ENCODE measurements at regions not wholly inside any gene's neighbourhood (a gene's known extent, or its start where the extent isn't known, plus 50 kb on each side); places are given as distances from the start of the nearest gene placed in this dataset.

GRCh38 chr4:187207931-187208330 lies 484.3 kb upstream of the FAT1 start:
- no peaks in the 10 kb centered on the region for H3K27me3 Mint-ChIP-seq
- no peak overlapping the region for H3K4me3 Mint-ChIP-seq
- no peak for DNase-seq
- no peaks in the 10 kb centered on the region for H3K4me1 Mint-ChIP-seq
- peaks cover 11% of the 10 kb centered on the region for H3K9me3 Mint-ChIP-seq
- H3K36me3 Mint-ChIP-seq = no peaks in the 10 kb centered on the region
- H3K27ac Mint-ChIP-seq = no peak overlapping the region

GRCh38 chr4:187208651-187209050 lies 485.0 kb upstream of the FAT1 start:
- Mint-ChIP-seq H3K4me3 (no peak overlapping the region), H3K4me1 (no peaks in the 10 kb centered on the region), H3K9me3 (peaks cover 11% of the 10 kb centered on the region), H3K36me3 (no peaks in the 10 kb centered on the region), H3K27me3 (no peaks in the 10 kb centered on the region), H3K27ac (no peak overlapping the region)
- no peak for DNase-seq

DNA sequence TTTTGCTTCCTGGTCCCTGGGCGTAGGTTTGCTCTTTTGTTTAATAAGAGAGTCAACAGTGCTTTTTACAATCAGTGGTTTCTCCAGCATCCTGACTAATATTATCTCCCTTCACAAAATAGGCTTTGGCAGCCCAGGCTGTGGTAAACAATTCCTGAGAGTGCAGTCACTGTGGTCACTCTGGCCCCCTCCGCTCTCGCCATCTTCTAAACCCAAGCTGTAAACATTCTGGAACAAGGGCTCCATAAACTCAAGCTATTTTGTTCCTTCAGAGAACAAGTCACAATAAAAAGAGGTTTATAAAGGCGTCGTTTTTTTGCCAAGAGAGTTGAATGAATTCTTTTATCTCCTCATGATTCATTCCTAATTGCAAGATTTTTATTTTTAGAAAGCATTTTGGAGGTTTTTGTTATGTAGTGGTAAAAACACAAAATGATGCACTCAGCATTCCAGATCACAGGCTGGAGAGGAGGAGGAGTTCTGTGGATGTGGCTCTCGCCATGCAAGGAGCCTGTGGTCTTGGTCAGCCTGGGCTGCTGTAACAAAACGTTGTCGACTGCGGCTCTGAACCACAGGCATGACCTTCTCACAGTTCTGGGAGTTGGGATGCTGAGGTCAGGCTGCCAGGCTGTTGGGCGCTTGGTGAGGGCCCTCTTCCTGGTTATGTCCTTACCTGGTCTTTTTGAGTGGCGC lies 486.4 kb upstream of the FAT1 start:
- no peak overlapping the region for H3K27ac Mint-ChIP-seq
- H3K4me3 Mint-ChIP-seq = no peak overlapping the region
- H3K4me1 Mint-ChIP-seq = no peaks in the 10 kb centered on the region
- H3K27me3 Mint-ChIP-seq = no peaks in the 10 kb centered on the region
- H3K36me3 Mint-ChIP-seq = no peaks in the 10 kb centered on the region
- DNase-seq = no peak
- H3K9me3 Mint-ChIP-seq = peaks cover 11% of the 10 kb centered on the region

- DNase-seq = no peak
- no peaks in the 10 kb centered on the region for H3K27me3 Mint-ChIP-seq
- H3K27ac Mint-ChIP-seq = no peak overlapping the region
- peaks cover 11% of the 10 kb centered on the region for H3K9me3 Mint-ChIP-seq
- no peaks in the 10 kb centered on the region for H3K4me1 Mint-ChIP-seq
- H3K4me3 Mint-ChIP-seq = no peak overlapping the region
- H3K36me3 Mint-ChIP-seq = no peaks in the 10 kb centered on the region
Measured at GRCh38 chr4:187212446-187213080, 488.9 kb upstream of the FAT1 start.

GRCh38 chr4:187215438-187215837 lies 491.8 kb upstream of the FAT1 start:
- Mint-ChIP-seq H3K27me3 (no peaks in the 10 kb centered on the region), H3K36me3 (no peaks in the 10 kb centered on the region), H3K4me1 (no peaks in the 10 kb centered on the region), H3K4me3 (no peak overlapping the region), H3K27ac (no peak overlapping the region), H3K9me3 (peaks cover 7% of the 10 kb centered on the region)
- DNase-seq = no peak

DNA sequence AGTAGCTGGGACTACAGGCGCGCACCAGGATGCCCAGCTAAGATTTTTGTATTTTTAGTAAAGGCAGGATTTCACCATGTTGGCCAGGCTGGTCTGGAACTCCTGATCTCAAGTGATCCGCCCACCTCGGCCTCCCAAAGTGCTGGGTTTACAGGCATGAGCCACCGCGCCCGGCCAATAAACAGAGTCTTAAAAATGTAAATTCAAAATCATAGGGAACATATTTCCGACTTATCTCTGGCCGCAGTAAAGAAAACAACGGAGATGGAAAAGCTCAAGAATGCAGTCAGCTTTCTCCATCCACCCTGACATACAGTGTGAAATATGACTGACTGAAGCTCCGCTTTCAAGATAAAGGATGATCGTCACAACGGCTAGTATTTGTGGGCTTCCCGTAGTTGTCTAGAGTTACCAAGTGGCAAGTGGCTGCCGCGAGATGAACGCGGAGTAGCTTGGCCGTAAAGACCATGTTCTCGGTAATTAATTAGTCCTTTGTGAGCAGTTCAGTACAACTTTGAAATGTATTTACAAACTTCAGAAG lies 495.1 kb upstream of the FAT1 start:
- H3K27me3 Mint-ChIP-seq = no peaks in the 10 kb centered on the region
- no peak overlapping the region for H3K4me3 Mint-ChIP-seq
- H3K9me3 Mint-ChIP-seq = no peaks in the 10 kb centered on the region
- DNase-seq = no peak
- H3K36me3 Mint-ChIP-seq = no peaks in the 10 kb centered on the region
- no peaks in the 10 kb centered on the region for H3K4me1 Mint-ChIP-seq
- no peak overlapping the region for H3K27ac Mint-ChIP-seq

GRCh38 chr4:187224560-187224959 lies 500.9 kb upstream of the FAT1 start:
- H3K27me3 Mint-ChIP-seq = no peaks in the 10 kb centered on the region
- H3K36me3 Mint-ChIP-seq = no peaks in the 10 kb centered on the region
- peaks cover 5% of the 10 kb centered on the region for H3K9me3 Mint-ChIP-seq
- no peak for DNase-seq
- no peak overlapping the region for H3K4me3 Mint-ChIP-seq
- no peaks in the 10 kb centered on the region for H3K4me1 Mint-ChIP-seq
- no peak overlapping the region for H3K27ac Mint-ChIP-seq

DNA sequence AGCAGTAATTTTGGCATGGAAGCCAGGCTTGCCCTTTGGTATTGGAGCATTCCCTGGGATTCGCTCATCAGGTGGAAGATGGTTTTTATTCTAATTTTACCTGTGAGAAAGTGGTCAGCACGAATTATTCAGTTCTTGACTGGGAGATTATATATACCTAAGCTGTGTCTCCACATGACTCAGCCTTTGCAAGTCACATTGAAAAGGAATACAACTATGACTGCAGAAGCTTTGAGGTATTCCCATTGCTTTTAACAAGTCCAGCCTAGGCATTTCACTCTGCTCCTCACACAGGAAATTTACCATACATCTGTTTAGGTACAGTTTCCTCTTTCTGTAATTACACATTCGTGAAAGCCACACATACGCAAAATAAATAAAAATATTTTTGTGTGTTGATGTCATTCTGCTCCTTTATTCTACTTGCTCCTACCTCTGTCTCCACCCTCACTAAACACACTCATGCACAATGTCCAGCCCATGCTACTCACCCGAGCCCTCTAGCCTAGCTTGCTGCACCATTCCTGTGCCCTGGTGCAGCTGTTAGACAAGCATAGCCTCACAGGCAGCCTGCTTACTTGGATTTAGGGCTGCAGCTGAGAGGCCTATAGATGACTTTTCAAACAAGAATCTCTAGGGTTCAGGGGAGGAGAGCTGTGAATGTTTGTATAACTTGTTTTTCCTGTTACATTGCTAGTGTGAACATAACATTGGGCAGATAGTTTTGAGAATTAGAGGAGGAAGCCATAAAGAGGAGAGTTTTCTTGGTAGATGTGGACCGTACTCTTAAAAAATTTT lies 504.4 kb upstream of the FAT1 start:
- Mint-ChIP-seq H3K4me1 (no peaks in the 10 kb centered on the region), H3K36me3 (no peaks in the 10 kb centered on the region), H3K4me3 (no peak overlapping the region), H3K27ac (no peak overlapping the region), H3K9me3 (peaks cover 7% of the 10 kb centered on the region), H3K27me3 (no peaks in the 10 kb centered on the region)
- DNase-seq = no peak

GRCh38 chr4:187232196-187232595 lies 508.5 kb upstream of the FAT1 start:
- H3K4me3 Mint-ChIP-seq = no peak overlapping the region
- no peak for DNase-seq
- no peaks in the 10 kb centered on the region for H3K4me1 Mint-ChIP-seq

DNA sequence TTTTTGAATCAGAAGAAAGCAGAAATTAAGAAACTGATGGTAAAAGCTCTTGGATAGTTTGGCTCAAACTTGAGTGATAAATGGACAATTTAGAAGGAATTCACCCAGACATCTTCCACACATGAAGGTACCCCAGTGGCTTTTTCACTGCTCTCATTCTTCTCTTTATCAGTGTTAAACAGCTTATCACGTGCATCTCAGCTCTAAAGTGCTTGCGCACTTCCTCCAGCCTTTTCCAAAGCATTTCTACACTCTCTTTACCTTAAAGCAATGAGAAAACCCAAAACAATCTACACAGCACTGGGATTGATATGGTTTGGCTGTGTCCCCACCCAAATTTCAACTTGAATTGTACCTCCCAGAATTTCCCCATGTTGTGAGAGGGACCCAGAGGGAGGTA lies 509.1 kb upstream of the FAT1 start:
- no peak overlapping the region for H3K27ac Mint-ChIP-seq
- H3K4me3 Mint-ChIP-seq = no peak overlapping the region
- H3K4me1 Mint-ChIP-seq = no peaks in the 10 kb centered on the region
- DNase-seq = no peak
- H3K27me3 Mint-ChIP-seq = no peaks in the 10 kb centered on the region
- peaks cover 9% of the 10 kb centered on the region for H3K9me3 Mint-ChIP-seq
- H3K36me3 Mint-ChIP-seq = no peaks in the 10 kb centered on the region

More at GRCh38 chr4:187232196-187232595, 508.5 kb upstream of the FAT1 start:
- Mint-ChIP-seq H3K27me3 (no peaks in the 10 kb centered on the region), H3K36me3 (no peaks in the 10 kb centered on the region), H3K9me3 (peaks cover 10% of the 10 kb centered on the region), H3K27ac (no peak overlapping the region)

GRCh38 chr4:187235456-187236170 lies 512.0 kb upstream of the FAT1 start:
- Mint-ChIP-seq H3K27ac (no peak overlapping the region), H3K4me3 (no peak overlapping the region), H3K27me3 (no peaks in the 10 kb centered on the region), H3K9me3 (peaks cover 11% of the 10 kb centered on the region), H3K4me1 (no peaks in the 10 kb centered on the region), H3K36me3 (no peaks in the 10 kb centered on the region)
- no peak for DNase-seq

GRCh38 chr4:187236209-187236890 lies 512.7 kb upstream of the FAT1 start:
- Mint-ChIP-seq H3K27me3 (no peaks in the 10 kb centered on the region), H3K27ac (no peak overlapping the region), H3K36me3 (no peaks in the 10 kb centered on the region), H3K4me1 (no peaks in the 10 kb centered on the region), H3K4me3 (no peak overlapping the region), H3K9me3 (peaks cover 9% of the 10 kb centered on the region)
- DNase-seq = no peak

DNA sequence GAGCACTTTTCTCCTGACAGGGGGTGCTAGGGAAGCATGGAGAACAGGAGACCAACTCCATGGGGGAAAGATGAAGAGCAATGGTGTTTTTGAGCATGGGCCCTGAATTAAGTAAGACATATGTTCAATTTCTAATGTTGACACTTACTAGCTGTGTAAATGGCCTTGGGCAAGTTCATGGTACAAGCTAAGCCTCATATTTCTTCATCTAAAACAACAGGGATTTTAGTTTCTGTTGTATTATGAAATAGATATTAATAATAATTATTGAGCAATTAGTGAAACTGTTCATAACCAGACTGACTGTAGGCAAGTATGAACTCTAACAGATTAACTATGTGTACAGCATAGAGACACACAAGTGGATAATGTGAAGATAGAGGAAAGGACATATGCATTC lies 515.0 kb upstream of the FAT1 start:
- H3K27ac Mint-ChIP-seq = no peak overlapping the region
- H3K4me1 Mint-ChIP-seq = no peaks in the 10 kb centered on the region
- no peaks in the 10 kb centered on the region for H3K36me3 Mint-ChIP-seq
- no peak overlapping the region for H3K4me3 Mint-ChIP-seq
- H3K9me3 Mint-ChIP-seq = peaks cover 12% of the 10 kb centered on the region
- DNase-seq = no peak
- no peaks in the 10 kb centered on the region for H3K27me3 Mint-ChIP-seq

DNA sequence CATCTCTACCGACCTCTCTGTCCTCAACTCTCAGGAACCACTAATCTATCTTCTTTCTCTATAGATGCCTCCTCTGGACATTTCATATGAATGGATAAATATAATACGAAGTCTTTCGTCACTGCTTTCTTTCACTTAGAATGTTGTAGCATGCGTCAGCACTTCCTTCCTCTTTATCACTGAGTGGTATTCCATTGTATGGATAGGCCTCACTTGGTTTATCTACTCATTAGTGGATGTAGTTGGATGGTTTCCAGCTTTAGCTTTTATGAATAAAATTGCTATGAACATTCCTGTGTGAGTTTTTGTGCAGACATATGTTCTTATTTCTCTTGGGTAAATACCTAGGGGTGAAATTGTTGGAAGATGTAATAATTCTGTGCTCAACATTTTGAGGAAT lies 528.2 kb upstream of the FAT1 start:
- peaks cover 7% of the 10 kb centered on the region for H3K9me3 Mint-ChIP-seq
- H3K36me3 Mint-ChIP-seq = no peaks in the 10 kb centered on the region
- no peaks in the 10 kb centered on the region for H3K27me3 Mint-ChIP-seq
- no peak overlapping the region for H3K4me3 Mint-ChIP-seq
- no peak overlapping the region for H3K27ac Mint-ChIP-seq
- no peak for DNase-seq
- H3K4me1 Mint-ChIP-seq = no peaks in the 10 kb centered on the region
